Ascending aorta (tissue), 2 donors: ENCODE measurements at regions not wholly inside any gene's neighbourhood (a gene's known extent, or its start where the extent isn't known, plus 50 kb on each side); places are given as distances from the start of the nearest gene placed in this dataset.

Source experiments
- DNase-seq, 2 donors: peaks; one replicate each; pipeline ENCODE4 v3.0.0-alpha.2; 2019; ENCODE audit warnings: low spot score in 2 of 2
- H3K27ac ChIP-seq, 2 donors: fragments of 200-600 bp; sonication (generic); one replicate each; pipeline ENCODE4 v1.5.1; 2016 to 2017; ENCODE audit warnings: mild to moderate bottlenecking in 1 of 2
- H3K27me3 ChIP-seq: fragments of 200-600 bp; sonication (generic); one replicate; pipeline ENCODE4 v1.5.1; 2017
- H3K36me3 ChIP-seq, 2 donors: fragments of 200-600 bp; sonication (generic); one replicate each; pipeline ENCODE4 v1.5.1; 2016
- H3K4me1 ChIP-seq, 2 donors: fragments of 200-600 bp; sonication (generic); one replicate each; pipeline ENCODE4 v1.5.1; 2016 to 2017; ENCODE audit warnings: mild to moderate bottlenecking in 1 of 2
- H3K4me3 ChIP-seq, 2 donors: fragments of 200-600 bp; sonication (generic); one replicate each; pipeline ENCODE4 v1.5.1; 2016 to 2017; ENCODE audit warnings: mild to moderate bottlenecking in 1 of 2
- H3K9me3 ChIP-seq, 2 donors: fragments of 200-600 bp; sonication (generic); one replicate each; pipeline ENCODE4 v1.5.1; 2016
- intact Hi-C: fragments of 100-400 bp; cut with DNase I; formaldehyde crosslinking; loops from one replicate; pipeline ENCODE4 v1.15.1; 2023
- TF ChIP-seq, protein P1 (sequence below), 3 experiments: fragments of 200-600 bp in 2 of 3; fragments of 450-650 bp in 1 of 3; sonication (generic) in 2 of 3; IDR thresholded peaks; one replicate each; pipeline ENCODE4 v1.5.1; 2016 to 2019; ENCODE audit warnings: antibody characterized with exemption in 3 of 3, mild to moderate bottlenecking in 1 of 3, moderate library complexity in 1 of 3

DNA sequence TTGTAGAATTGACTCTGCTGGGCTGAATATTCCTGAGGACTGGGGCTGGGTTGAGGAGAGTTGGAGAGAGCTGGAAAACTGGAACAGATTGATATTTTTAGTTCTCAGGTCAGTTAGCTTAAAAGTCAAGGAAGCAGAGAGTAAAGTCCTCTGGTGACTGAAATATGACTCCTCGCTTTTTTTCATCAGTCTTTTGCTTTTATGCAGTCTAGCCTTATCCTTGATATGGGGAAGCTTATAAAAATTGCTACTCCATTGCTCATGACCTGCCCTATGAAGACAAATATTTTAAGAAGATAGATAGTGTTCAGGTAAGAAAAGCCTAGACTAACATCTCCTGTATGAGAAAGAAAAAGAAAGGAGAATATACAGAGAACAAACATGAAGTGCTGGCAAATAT lies 152.7 kb downstream of the C4orf33 start:
- no peak overlapping the region for H3K27ac ChIP-seq
- TF ChIP-seq, protein P1, sequence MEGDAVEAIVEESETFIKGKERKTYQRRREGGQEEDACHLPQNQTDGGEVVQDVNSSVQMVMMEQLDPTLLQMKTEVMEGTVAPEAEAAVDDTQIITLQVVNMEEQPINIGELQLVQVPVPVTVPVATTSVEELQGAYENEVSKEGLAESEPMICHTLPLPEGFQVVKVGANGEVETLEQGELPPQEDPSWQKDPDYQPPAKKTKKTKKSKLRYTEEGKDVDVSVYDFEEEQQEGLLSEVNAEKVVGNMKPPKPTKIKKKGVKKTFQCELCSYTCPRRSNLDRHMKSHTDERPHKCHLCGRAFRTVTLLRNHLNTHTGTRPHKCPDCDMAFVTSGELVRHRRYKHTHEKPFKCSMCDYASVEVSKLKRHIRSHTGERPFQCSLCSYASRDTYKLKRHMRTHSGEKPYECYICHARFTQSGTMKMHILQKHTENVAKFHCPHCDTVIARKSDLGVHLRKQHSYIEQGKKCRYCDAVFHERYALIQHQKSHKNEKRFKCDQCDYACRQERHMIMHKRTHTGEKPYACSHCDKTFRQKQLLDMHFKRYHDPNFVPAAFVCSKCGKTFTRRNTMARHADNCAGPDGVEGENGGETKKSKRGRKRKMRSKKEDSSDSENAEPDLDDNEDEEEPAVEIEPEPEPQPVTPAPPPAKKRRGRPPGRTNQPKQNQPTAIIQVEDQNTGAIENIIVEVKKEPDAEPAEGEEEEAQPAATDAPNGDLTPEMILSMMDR (IDR thresholded peaks at IDR 0.05), result no peak
- H3K9me3 ChIP-seq, result no peaks in the 10 kb centered on the region
- H3K27me3 ChIP-seq, result no peaks in the 10 kb centered on the region
- DNase-seq, result no peak
- intact Hi-C loops, result no loop called here
- no peak overlapping the region for H3K4me3 ChIP-seq
- H3K4me1 ChIP-seq, result no peaks in the 10 kb centered on the region
- H3K36me3 ChIP-seq, result no peaks in the 10 kb centered on the region

DNA sequence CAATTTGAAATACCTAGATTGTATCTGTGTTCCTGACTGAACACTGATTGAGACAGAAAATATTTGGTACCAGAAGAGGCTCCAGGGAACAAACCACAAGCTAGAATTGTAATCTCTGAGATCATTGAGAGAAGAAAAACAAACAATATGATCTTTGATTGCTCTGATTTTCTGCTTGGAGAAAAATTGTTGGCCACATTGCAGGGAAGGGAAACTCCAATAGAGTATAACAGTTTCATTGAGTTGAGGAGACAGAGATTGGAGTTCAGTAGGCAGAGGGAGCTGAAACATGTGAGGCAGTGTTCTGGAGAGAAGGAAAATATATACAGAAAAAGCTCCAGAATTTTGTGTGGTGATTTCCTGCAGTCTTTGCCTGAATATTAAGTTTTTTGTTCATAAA lies 158.2 kb downstream of the C4orf33 start:
- no peak overlapping the region for H3K27ac ChIP-seq
- intact Hi-C loops, result no loop called here
- TF ChIP-seq, protein P1 (IDR thresholded peaks at IDR 0.05), result no peak
- DNase-seq, result no peak
- H3K27me3 ChIP-seq, result no peaks in the 10 kb centered on the region
- no peaks in the 10 kb centered on the region for H3K4me1 ChIP-seq
- no peaks in the 10 kb centered on the region for H3K36me3 ChIP-seq
- no peak overlapping the region for H3K4me3 ChIP-seq
- no peaks in the 10 kb centered on the region for H3K9me3 ChIP-seq

DNA sequence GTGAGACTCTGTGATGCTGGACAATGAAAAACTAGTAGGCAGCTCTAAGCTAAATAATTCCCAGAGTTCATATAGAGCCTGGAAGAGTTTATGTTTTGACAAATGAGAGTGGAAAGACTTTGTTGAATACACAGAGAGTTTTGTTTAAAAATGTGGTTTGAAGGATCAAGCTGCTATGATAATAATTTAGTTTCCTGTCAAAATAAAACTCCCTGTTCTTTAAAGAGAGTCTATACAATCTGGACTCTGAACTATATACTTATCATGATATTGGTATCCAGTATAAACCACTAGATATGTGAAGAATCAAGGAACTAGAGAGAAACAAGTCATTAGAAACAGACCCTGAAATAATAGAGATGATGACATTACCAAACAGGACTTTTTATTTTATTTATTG lies 158.6 kb downstream of the C4orf33 start:
- Histone ChIP-seq H3K9me3 (no peaks in the 10 kb centered on the region), H3K4me1 (no peaks in the 10 kb centered on the region), H3K27ac (no peak overlapping the region), H3K27me3 (no peaks in the 10 kb centered on the region), H3K4me3 (no peak overlapping the region), H3K36me3 (no peaks in the 10 kb centered on the region)
- intact Hi-C loops, result no loop called here
- TF ChIP-seq, protein P1 (IDR thresholded peaks at IDR 0.05), result no peak
- no peak for DNase-seq

DNA sequence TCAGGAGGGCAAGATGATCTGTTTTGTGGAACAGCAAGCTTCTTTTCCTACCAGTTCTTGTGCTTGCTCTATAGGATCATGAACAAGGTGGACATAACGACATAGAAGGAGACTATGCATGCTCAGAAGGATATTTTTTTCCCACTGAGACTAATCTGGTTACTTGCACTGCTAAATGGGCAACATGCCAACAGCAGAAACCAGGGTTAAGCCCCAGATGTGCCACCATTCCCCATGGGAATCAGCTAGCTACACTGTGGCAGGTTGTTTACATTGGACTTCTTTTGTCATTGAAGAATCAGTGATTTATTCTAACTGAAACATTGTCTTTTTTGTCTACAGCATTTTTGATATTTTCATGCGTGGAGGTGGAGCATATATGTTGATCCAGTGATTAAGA lies 165.6 kb downstream of the C4orf33 start:
- Histone ChIP-seq H3K27me3 (no peaks in the 10 kb centered on the region), H3K36me3 (no peaks in the 10 kb centered on the region), H3K4me1 (no peaks in the 10 kb centered on the region), H3K27ac (no peak overlapping the region), H3K4me3 (no peak overlapping the region), H3K9me3 (no peaks in the 10 kb centered on the region)
- TF ChIP-seq, protein P1 (IDR thresholded peaks at IDR 0.05), result no peak
- intact Hi-C loops, result no loop called here
- DNase-seq, result no peak

DNA sequence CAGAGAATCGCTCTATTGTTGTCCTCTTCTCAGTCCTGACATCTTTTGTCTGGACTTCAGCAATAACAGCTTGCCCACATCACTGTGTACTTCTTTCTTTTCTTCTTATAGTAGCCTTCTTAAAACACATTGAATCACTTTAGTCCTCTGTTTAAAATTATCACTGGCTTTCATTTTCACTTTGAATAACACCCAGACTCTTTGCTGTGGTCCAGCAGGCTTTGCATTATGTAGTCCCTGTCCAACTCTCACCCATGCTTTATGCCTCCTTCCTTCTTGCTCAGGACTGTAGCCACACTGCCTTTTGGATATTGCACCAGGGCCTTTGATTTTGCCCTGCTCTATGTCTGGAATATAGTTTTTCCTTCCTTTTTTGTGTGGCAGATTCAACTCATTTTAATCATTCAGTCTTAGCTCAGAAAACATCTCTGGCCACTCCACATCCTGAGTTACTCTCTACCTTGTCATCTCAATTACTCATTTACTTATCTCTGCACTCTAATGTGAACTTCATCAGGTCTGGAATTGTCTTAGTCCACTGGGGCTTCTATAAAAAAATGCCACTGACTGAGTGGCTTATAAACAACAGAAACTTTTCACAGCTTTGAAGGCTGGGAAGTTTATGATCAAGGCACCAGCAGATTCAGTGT lies 168.2 kb downstream of the C4orf33 start:
- intact Hi-C loops, result no loop called here
- Histone ChIP-seq H3K27me3 (no peaks in the 10 kb centered on the region), H3K9me3 (no peaks in the 10 kb centered on the region), H3K36me3 (no peaks in the 10 kb centered on the region), H3K27ac (no peak overlapping the region), H3K4me1 (no peaks in the 10 kb centered on the region), H3K4me3 (no peak overlapping the region)
- TF ChIP-seq, protein P1 (IDR thresholded peaks at IDR 0.05), result no peak
- no peak for DNase-seq

DNA sequence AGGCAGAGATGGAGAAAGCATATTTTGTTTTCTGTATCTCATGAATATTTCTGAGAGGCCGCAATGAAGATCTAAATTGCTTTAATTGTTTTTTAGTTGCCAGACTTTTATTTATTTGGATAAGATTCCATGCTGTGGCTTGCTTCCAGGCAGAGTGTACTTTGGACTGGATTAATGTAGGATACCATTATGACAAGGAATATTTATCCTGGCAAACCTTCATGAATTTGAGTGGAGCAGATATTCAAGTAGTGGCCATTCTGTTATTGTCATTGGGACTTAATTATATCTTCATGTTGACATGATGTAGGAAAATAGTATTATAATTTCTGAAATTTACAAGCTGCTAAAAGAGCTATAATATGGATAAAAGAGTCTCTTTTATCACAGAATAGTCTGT lies 182.9 kb downstream of the C4orf33 start:
- DNase-seq, result no peak
- intact Hi-C loops, result no loop called here
- H3K9me3 ChIP-seq, result no peaks in the 10 kb centered on the region
- no peaks in the 10 kb centered on the region for H3K36me3 ChIP-seq
- no peak overlapping the region for H3K27ac ChIP-seq
- TF ChIP-seq, protein P1 (IDR thresholded peaks at IDR 0.05), result no peak
- H3K27me3 ChIP-seq, result no peaks in the 10 kb centered on the region
- no peak overlapping the region for H3K4me3 ChIP-seq
- no peaks in the 10 kb centered on the region for H3K4me1 ChIP-seq
